HG03354 (cell line): ENCODE measurements at regions not wholly inside any gene's neighbourhood (a gene's known extent, or its start where the extent isn't known, plus 50 kb on each side); places are given as distances from the start of the nearest gene placed in this dataset.

ENCODE experiments used
- ATAC-seq: cut with Tn5 transposase; IDR thresholded peaks from one replicate; pipeline ENCODE4 v1.9.1; 2021; ENCODE audit warnings: mild to moderate bottlenecking; ENCODE audit not compliant: unreplicated experiment, poor library complexity, severe bottlenecking

DNA sequence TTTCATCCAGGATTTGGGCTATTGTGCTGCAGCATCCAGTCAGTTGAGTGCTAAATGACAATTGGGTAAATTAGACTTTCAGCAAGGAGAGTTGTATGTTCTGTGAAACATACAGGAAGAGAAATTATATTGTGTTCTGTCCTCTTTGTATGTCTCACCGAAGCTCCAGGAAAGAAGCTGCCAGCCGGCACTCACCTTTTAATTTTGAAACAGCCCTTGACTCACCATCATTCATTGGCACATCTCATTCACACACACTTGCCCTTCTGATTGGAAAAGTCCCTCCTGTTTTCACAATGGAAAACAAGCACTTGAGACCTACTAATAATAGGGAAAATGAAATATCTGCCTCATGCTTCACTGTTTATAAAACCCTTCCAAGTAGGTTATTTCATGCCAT is 495.6 kb downstream of the RPS24 start:
- no peak for ATAC-seq

DNA sequence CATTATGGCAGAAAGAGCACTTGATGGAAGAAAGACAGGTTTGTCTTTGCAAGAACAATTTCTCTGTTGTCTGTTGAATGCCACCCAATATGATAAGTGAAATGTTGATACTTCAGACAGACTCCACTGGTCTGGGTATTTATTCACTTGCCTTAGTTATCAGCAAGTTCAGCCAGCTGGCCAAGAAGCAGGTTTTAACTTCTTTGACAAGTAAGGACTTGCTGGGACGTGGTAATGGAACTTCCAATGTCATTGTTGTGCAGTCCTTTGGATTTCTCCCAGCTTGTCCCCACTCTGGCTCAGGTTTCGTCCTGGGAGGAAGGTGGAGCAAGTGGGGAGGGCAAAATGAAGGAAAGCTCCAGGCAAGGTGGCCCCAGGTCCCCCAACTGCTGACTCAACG is 497.4 kb downstream of the RPS24 start:
- ATAC-seq, result no peak

DNA sequence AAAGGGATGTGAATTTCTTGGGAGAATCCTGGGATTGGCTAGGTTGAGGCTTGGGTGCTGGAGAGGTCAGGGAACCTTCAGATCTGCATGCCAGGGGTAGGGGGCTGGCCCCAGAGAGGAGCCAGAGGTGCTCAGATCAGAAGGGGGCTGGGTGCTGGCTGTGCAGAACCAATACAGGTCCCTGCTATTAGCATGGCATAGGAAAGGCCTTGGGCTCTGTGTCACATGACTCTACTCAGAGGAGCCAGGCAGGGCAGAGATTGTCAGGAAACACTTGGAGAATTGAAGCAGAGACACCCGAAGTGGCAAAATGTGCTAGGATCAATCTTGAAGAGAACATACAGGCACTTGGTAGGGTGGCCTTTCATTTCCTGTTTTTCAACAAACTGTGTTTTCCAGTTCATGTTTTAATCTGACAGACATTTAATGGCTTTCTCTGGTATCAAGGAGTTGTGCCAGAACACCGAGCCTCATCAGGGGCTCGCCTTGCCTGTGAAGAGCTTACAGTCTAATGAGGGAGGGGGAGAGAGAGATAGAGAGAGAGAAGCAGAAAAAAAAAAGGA is 498.9 kb downstream of the RPS24 start:
- ATAC-seq, result no peak

DNA sequence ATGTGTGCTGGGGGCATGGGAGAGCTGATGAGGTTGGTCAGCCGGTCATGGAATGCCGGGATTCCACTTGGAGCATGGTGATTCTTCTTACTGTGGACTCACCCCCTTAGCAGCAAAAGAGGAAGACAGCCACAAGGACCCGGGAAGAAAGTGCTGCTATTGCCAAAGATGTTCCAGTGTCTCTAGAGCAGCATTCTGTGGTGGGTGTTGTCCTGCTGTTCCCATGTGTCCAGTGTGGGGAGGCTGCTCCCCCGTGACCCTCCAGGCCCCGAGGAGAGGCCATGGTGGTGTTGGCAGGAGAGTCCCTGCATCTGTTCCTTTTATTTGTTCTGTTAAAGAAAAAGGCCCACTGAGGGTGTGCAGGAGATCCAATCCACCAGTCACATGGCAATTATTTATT is 499.4 kb downstream of the RPS24 start:
- ATAC-seq, result no peak

DNA sequence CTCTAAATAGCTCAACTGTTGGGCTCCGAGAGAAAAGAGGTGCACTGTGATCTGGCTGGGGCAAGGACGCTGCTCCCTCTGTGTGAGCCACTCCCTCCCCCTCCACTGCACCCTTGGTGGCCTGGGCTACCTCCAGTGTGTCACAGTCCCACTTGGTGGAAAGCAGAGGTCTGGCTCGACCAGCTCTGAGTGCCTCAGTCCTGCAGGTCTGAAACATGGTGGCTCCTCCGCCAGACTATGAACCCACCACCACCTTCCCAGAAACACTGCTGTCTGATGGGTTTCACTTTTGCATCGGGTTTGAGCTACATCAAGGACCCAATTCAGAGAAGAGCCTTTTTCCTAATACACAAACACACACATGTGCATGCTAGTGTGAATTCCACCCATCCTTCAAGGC is 500.1 kb downstream of the RPS24 start:
- ATAC-seq, result no peak

DNA sequence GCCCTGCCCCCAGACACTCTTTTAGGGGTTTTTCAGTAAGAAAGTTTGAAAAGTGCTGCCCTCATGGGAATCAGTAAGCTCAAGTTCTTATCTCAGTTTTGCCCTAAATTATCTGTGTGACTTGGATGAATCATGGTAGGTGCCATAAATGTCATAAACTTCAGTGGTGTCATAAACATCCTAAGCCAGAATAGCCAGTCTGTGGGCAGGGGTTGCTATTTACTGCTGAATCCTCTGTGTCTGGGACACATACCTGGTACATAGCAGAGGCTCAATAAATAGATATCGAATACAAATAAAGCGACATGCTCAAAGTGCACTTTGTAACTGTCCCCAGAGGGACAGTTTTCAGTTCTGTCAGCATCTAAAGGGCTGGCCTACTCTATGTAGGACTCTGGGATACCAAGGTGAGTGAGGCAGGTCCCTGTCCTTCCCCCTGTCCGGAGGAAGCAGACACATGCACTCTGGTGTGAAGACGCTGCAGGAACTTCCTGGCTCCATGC is 502.1 kb downstream of the RPS24 start:
- ATAC-seq, result no peak

DNA sequence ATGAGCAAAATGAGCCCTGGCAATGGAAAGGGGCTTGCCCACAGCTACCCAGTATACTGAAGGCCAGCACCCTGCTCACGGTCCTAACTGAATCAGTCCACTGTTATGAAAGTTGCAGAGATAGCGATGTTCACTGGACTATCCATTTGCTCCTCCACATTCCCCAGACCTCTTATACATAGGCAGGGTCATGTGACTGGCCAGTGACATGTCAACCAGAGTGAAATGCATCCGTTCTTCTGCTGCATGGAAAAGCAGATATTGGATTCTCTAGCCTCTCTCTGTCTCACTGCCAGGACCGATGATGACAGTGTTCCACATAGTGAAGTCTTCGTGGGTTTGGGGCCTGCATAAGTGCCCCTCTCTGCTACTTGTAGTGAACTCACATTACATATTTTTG is 503.4 kb downstream of the RPS24 start:
- no peak for ATAC-seq

DNA sequence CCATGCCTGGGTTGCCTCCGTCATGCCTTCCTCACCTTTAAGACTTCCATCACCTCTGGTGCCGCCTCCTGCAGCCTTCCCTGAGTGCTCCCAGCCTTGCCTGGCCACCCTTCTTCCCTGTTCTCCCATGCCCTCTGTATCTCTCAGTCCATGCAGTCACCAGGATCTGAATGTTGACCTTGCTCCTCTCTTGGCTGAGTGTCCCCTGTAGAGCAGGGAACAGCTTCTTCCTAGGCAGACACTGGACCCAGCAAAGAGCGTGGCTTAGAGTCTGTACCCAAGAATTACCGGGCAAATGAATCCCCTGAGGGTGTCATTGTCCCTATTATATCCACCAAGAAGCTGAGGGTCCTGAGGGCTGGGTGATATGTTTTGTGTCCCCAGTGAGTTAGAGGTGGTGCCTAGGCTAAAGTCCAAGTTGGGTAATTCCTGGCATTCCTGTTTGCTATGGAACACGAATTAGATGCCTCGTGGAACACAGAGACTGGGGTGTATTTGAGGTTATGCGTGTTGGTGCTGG is 505.6 kb downstream of the RPS24 start:
- ATAC-seq, result no peak

DNA sequence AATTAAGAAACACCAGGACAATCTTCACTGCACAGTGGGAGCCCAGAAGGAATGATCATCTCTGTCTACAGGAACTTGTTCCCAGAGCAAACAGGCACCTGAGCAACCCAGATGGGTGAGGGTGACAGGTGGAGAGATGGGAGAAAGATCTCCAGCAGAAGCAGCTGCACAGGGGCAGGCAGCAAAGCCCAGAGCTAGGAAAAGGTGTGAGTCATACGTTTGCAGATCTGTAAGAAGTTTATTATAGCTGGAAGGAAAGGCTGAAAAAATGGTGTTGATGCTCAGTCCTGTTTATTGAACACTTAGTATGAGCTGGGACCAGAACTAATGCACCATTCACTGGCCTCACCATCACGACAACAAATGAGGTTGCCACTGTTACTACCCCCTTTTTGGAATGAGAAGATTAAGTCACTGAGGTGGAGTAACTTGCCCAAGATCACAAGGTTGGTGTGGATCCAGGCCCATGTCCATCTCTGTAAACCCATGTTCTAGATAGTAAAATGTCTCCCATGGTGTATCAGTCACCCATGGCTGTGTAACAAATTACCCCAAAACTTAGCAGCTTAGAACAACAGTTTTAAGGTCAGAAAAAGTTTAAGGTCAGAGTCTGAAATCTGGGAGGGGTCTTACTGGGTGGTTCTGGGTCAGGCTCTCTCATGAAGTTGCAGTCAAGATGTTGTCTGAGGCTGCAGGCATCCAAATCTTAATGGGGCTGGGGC is 506.9 kb downstream of the RPS24 start:
- no peak for ATAC-seq

DNA sequence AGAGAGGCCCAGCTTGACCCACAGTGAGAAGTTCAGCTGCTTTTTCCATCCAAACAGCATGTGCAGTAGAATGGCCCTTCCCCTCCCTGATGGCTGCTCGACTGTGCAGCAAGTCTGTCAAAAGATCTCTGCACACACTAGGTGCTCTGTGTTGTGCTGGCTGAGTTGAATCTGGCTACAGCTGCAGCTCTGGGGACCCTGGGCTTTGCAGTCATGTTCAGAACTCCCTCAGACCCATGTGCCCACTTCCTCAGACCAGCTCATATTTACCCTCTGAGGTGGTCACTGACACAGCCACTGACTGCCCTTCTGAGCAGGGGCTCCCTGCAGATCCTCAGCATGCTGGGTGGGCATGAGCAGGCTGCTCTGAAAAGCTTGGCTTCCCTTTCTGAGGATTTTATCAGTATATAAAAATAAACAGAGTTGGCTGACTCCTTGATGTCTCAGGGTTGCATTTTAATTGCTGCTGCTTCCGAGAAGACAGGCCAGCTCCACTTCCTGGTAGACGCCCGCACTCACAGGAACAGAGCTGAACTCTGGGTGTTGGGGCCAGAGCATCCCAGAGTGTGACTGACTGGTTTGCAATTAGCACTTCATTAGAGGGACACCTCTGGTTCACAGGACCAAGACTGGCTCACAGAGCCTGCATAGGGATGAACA is 507.9 kb downstream of the RPS24 start:
- ATAC-seq, result no peak

DNA sequence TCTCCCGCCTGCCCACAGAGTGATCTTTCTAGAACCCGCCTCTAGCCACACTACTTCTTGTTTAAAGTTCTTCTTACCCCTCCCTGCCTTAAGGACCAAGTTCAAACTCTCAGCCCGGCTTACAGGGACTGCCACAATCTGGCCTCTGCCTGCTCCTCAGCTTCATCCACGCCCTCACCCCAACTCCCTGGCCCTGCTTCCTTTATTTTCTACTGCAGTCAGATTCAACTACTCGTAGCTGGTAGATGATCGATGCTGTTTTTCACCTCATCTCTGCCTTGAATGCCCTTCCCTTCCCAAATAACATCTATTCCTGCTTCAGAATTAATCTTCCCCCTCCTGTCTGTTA is 508.5 kb downstream of the RPS24 start:
- ATAC-seq, result no peak

DNA sequence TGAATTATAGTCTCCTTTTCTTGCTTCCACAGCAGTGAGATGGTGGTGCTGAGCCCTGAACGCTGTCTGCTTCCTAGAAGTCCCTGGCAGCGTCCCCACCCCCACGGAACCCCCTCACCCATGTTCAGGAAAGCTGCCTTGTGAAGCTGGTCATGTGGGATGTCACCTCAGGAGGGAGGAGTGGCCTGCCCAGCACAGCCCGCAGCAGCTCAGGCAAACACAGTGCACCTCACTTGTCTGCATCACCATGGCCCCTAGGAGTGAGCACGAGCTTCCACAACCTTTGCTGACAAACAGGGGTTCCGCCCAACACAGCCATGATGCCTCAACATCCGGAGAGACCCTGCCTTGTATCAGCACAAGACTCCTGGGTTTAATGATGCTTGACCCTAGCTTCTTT is 508.9 kb downstream of the RPS24 start:
- no peak for ATAC-seq

DNA sequence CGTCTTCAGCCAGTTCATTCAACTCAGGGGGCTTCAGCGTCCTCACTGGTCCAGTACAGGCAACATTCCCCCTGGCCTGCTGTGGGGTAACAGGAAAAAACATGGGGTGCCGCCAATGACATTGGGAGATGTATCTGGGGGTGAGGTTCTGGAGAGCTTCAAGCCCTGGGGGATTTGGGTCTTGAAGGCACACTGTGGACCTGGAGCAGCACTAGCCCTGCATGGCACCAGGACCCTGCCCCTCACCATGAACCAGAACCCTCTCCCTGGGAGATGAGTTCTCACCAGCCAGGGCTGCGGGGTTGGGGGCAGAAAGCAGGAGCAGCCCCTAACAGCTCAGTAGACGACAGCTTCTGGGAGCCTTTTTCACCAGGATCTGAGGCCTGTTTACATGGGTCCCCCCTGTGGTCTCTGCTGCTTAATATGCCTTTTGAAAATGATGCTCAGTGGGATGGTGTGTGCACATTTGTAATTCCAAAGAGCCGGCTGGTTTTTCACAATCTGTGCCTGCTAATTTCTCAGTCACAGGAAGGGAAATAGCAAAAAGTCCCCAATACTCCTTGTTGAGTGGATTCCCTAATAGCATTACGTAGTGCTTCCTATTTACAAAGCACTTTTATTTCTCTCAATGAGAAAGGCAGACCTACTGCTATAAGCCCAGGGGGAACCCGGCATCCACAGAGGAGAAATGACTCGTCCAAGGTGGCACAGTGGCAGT is 509.5 kb downstream of the RPS24 start:
- no peak for ATAC-seq

DNA sequence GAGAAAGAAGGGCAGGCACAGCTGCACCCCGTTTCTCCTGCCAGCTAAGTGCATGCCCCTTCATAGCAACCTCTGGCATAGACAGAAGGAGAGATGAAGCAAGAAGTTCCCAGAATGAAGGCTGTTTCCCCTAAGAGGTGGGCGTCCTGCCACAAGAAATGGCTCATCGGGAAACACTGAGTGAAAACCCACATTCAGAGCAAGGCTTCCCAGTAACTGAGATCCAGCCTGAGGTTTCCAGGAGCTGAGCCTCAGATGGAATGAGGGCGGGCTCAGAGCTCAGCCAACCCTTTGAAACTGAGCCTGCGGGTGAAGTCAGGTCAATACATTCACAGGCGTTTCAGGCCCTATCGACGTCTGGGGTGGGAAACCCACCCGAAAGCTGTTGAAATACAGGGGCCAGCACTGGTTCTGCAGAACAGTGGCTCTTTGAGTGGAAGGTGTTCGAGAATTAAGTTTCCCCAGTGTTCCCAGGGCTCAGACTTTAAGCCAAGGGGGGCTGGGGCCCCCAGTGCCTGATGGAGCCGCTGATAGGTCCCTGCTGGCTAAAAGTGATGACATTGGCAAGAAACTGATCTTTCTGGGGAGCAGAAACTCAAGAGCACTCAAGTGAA is 510.2 kb downstream of the RPS24 start:
- no peak for ATAC-seq

DNA sequence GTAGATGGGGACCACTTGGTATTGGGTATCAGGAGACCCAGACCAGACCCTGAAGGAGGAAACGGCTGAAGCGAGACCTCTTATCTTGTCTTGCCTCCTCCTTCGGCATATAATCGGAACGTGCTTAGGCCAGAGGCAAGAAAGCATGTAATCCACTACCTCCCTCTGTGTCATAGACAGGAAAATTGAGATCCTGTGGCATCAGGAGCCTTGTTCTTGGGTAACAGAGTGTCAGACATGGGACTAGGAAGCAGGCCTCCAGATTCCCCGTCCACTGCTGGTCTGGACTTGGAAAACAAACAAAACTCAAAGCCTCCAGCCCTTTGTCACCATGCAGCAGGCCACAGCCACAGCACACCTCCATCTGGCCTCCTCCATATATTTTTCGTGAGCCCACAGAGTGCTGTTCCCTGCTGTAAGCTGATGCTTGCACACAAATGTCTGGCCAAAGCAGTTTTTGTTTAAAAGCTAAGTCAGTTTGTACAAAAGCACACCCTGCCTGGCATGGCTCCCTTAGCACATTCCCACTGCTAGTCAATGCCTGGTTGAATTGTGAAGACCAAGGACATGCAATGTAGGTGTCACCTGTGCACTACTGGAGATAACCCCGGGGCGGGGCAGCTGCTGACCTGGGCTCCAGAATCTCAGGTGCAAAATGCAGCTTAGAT is 510.9 kb downstream of the RPS24 start:
- ATAC-seq, result no peak

DNA sequence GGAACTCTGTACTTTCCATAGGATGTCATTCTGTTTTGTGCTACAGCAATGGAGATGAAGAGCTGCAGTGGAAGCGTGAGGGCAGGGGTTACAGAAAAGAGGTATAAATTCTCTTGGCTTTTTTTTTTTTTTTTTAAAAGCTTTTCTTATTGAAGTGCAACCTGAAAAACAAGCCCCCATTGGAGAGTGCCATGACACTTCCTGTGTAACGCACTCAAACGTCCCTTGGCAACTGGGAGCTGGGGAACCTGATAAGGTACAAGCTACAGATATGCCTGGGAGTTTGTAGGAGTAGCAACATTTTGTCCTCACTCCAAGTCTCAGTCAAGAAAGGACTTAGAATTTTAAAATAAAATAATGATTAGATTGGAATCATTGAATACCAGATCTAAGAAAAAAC is 512.1 kb downstream of the RPS24 start:
- no peak for ATAC-seq

DNA sequence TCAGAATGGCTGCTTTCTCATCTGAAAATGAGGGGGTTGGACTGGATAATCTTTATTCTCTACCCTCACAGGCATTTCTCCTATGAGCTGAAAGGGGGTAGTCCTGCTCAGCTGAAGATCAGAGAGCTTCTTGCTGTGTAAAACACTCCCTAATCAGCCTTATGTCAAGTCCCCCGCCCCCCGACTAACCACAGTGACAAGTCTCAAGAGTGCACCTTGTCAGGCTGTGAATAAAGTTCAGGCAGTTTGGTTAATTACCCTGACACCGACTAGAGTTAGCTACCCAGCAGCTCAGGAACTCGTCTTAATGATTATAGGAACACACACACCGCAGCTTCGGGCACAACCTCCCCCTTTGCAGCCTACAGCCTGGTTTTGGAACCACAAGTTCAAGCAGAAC is 513.7 kb downstream of the RPS24 start:
- ATAC-seq, result no peak

DNA sequence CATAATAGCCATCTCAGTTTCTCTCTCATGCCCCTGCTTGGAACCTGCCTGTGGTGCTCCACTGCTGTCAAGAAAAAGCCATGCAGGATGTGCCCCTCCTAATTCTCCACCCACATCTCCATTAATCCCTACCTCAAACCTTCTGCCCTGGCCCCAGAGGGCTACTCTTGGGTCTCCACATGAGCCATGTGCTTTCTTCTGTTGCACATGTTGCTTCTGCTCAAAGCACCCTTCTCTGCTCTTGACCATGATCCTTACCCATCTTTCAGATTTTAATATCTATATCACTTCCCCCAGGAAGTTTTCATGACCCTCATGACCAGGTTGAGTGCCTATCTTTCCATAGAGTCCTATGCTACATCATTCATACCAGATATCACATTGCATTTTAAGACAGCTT is 514.2 kb downstream of the RPS24 start:
- ATAC-seq, result no peak

DNA sequence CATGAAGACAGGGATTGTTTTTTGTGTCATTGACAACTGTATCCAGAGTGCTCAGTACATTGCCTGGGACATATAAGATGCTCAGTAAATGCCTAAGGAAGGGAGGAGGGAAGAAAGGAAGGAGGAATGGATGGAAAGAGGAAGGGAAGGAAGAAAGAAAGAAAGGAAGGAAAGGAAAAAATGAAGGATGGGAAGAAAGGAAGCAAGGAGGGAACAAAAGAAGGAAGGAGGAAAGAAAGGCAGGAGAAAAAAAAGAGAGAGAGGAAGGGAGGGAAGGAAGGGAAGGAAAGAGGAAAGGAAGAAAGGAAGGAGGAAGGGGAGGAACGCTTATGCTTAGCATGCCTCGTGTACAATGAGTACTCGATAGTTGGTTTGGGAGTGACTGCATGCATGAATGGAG is 514.7 kb downstream of the RPS24 start:
- ATAC-seq, result no peak
